NCI-H128 (cell line): ENCODE measurements at regions not wholly inside any gene's neighbourhood (a gene's known extent, or its start where the extent isn't known, plus 50 kb on each side); places are given as distances from the start of the nearest gene placed in this dataset.

Source experiments
- DNase-seq: peaks from one replicate; lab custom pipeline; 2025; ENCODE audit not compliant: unreplicated experiment; lab: John Stamatoyannopoulos, UW

- DNase-seq, result no peak
These were observed 58.6 kb upstream of the KLHL29 start for GRCh38 chr2:23326330-23326729.

- peak; percentile 20 for DNase-seq
These were observed 57.6 kb upstream of the KLHL29 start for GRCh38 chr2:23327416-23327815.

GRCh38 chr2:23327887-23328286 is 57.1 kb upstream of the KLHL29 start:
- DNase-seq, result no peak

GRCh38 chr2:23330214-23330613 is 54.8 kb upstream of the KLHL29 start:
- no peak for DNase-seq
